PC-9 (cell line): ENCODE measurements at regions not wholly inside any gene's neighbourhood (a gene's known extent, or its start where the extent isn't known, plus 50 kb on each side); places are given as distances from the start of the nearest gene placed in this dataset.

Experiments
- BruUV-seq: library from RNA; stranded (reverse); fragments of 400-500 nt; replicated peaks from 2 replicates; lab custom pipeline; 2021; lab: Mats Ljungman, UMichigan
- CTCF ChIA-PET: fragments of 300-600 bp; sonication (Branson Sonifier 250); formaldehyde crosslinking; loops from one replicate; lab custom pipeline; 2022; ENCODE audit warnings: antibody characterized with exemption; lab: Charles Lee
- POLR2A ChIA-PET: fragments of 300-600 bp; sonication (Branson Sonifier 250); formaldehyde crosslinking; loops from one replicate; lab custom pipeline; 2022; ENCODE audit warnings: antibody characterized with exemption; ENCODE audit not compliant: unreplicated experiment; lab: Charles Lee
- DNase-seq, 2 experiments: peaks; one replicate each; pipeline versions ENCODE4 v3.0.0 to v3.0.0-alpha.2; 2015 to 2022; ENCODE audit warnings: mixed read lengths in 1 of 2
- H2AFZ ChIP-seq: fragments of 200-600 bp; sonication (generic); 2 replicates; pipeline ENCODE4 v1.8.1; 2017; ENCODE audit warnings: antibody characterized with exemption
- H3F3A ChIP-seq: fragments of 200-600 bp; sonication (generic); 2 replicates; pipeline ENCODE4 v1.8.1; 2017; ENCODE audit warnings: antibody characterized with exemption, mild to moderate bottlenecking, low read depth; ENCODE audit not compliant: insufficient read depth
- H3K27ac ChIP-seq: fragments of 200-600 bp; sonication (generic); 2 replicates; pipeline ENCODE4 v1.6.1; 2016; ENCODE audit warnings: mixed run types
- H3K27me3 ChIP-seq: fragments of 200-600 bp; sonication (generic); 2 replicates; pipeline ENCODE4 v1.6.1; 2016; ENCODE audit warnings: low read depth, mixed run types; ENCODE audit not compliant: insufficient read depth
- H3K36me3 ChIP-seq: fragments of 200-600 bp; sonication (generic); 2 replicates; pipeline ENCODE4 v1.6.1; 2016; ENCODE audit warnings: low read depth, mixed run types
- H3K4me1 ChIP-seq: fragments of 200-600 bp; sonication (generic); replicated peaks from 2 replicates; pipeline ENCODE4 v1.6.1; 2016; ENCODE audit warnings: mixed run types; ENCODE audit not compliant: insufficient read depth
- H3K4me2 ChIP-seq: fragments of 200-600 bp; sonication (generic); 2 replicates; pipeline ENCODE4 v1.6.1; 2017; ENCODE audit warnings: mixed run types
- H3K4me3 ChIP-seq: fragments of 200-600 bp; sonication (generic); 2 replicates; pipeline ENCODE4 v1.6.1; 2016; ENCODE audit warnings: mixed run types
- H3K79me2 ChIP-seq: fragments of 200-600 bp; sonication (generic); 2 replicates; pipeline ENCODE4 v1.6.1; 2017; ENCODE audit warnings: low read depth, mixed run types
- H3K9me2 ChIP-seq: fragments of 200-600 bp; sonication (generic); 2 replicates; pipeline ENCODE4 v1.8.1; 2017; ENCODE audit warnings: mild to moderate bottlenecking; ENCODE audit not compliant: insufficient read depth
- H3K9me3 ChIP-seq: fragments of 200-600 bp; sonication (generic); 2 replicates; pipeline ENCODE4 v1.8.1; 2016; ENCODE audit warnings: low read depth; ENCODE audit not compliant: insufficient read depth
- H4K20me1 ChIP-seq: fragments of 200-600 bp; sonication (generic); 2 replicates; pipeline ENCODE4 v1.8.1; 2017; ENCODE audit not compliant: insufficient read depth
- EZH2 ChIP-seq: fragments of 200-600 bp; sonication (generic); IDR thresholded peaks from 2 replicates; pipeline ENCODE4 v1.8.0; 2017; ENCODE audit warnings: antibody characterized with exemption, low read depth
- intact Hi-C: fragments of 100-400 bp; cut with micrococcal nuclease; formaldehyde crosslinking; loops from one replicate; pipeline ENCODE4 v1.10.0; 2022; ENCODE audit not compliant: unreplicated experiment
- TF ChIP-seq, protein P1 (sequence below): fragments of 200-600 bp; sonication (generic); conservative IDR thresholded peaks from 2 replicates; pipeline ENCODE4 v1.6.1; 2017; ENCODE audit warnings: mixed run types, antibody characterized with exemption, mild to moderate bottlenecking, moderate library complexity

DNA sequence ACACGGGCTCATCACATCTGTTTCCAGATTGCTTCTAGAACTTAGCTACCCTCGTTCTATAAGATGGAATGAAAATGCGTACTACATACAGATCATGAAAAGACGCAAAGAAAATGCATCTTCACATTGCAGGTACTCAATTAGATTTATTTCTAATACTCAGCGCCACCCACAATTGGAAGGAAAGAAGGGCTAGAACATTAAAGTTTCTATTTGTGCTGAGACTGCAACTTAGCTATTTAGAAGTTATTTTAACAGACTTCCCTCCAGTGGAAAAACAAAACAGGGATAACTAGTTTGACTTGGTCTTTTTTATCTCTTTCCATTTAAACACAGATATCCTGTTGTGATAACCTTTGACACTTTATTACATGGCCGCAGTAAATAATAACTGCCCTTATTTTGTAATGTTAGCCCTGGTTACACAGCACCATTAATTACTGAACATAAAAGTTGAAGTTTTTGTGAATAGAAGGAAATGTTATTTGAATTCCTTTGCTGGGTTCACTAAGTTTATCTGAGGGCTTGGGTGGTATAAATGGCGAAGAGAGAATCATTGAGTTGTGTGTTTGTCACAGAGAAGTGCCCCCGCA is 86.9 kb upstream of the SLC25A26 start:
- Histone ChIP-seq H4K20me1 (no peaks in the 10 kb centered on the region), H3F3A (peaks cover 21% of the 10 kb centered on the region), H3K9me3 (no peaks in the 10 kb centered on the region), H3K36me3 (no peaks in the 10 kb centered on the region), H3K79me2 (no peaks in the 10 kb centered on the region), H3K27me3 (no peaks in the 10 kb centered on the region), H3K4me2 (peak overlapping the region; percentile 49), H2AFZ (no peak overlapping the region), H3K27ac (peak overlapping the region; percentile 48), H3K4me3 (no peak overlapping the region), H3K9me2 (no peaks in the 10 kb centered on the region), H3K4me1 (peaks cover 28% of the 10 kb centered on the region)
- POLR2A ChIA-PET = no interaction called here
- BruUV-seq = no TSS peak
- CTCF ChIA-PET = no interaction called here
- no peak for TF ChIP-seq EZH2
- TF ChIP-seq, protein P1, sequence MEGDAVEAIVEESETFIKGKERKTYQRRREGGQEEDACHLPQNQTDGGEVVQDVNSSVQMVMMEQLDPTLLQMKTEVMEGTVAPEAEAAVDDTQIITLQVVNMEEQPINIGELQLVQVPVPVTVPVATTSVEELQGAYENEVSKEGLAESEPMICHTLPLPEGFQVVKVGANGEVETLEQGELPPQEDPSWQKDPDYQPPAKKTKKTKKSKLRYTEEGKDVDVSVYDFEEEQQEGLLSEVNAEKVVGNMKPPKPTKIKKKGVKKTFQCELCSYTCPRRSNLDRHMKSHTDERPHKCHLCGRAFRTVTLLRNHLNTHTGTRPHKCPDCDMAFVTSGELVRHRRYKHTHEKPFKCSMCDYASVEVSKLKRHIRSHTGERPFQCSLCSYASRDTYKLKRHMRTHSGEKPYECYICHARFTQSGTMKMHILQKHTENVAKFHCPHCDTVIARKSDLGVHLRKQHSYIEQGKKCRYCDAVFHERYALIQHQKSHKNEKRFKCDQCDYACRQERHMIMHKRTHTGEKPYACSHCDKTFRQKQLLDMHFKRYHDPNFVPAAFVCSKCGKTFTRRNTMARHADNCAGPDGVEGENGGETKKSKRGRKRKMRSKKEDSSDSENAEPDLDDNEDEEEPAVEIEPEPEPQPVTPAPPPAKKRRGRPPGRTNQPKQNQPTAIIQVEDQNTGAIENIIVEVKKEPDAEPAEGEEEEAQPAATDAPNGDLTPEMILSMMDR = no peak
- intact Hi-C loops = loop anchor here (10.0 kb wide), 1 partner anchor 219 kb away; no protein-coding TSS in a partner anchor
- DNase-seq = peak in 1 of 2 experiments; percentile 65

DNA sequence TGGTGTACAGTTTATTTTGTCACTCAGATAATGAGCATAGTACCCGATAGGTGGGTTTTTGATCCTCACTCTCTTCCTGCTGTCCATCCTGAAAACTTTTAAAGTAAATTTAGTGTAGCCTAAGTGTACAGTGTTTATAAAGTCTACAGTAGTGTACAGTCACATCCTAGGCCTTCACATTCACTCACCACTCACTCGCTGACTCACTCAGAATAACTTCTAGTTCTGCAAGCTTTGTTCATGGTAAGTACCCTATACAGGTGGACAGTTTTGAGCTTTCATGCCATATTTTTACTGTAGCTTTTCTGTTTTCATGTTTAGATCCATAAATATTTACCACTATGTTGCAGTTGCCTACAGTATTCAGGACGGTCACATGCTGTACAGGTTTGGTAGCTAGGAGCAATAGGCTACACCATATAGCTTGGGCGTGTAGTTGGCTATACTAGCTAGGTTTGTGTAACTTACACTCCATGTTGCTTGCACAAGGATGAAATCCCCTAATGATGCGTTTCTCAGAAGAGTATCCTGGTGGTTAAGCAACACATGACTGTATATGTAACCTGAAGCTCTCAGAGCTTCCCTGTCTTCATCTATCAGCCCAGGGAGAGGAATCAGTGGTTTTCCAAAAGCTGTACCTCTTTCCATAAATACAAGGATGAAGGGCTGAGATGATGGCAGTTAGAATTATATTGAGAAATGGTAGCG is 87.6 kb upstream of the SLC25A26 start:
- H3K9me3 ChIP-seq = no peaks in the 10 kb centered on the region
- no peaks in the 10 kb centered on the region for H3K79me2 ChIP-seq
- H3K27ac ChIP-seq = peak overlapping the region; percentile 48
- no peaks in the 10 kb centered on the region for H3K27me3 ChIP-seq
- TF ChIP-seq, protein P1 = no peak
- TF ChIP-seq EZH2 = no peak
- peaks cover 21% of the 10 kb centered on the region for H3F3A ChIP-seq
- no peaks in the 10 kb centered on the region for H4K20me1 ChIP-seq
- H2AFZ ChIP-seq = no peak overlapping the region
- no peaks in the 10 kb centered on the region for H3K36me3 ChIP-seq
- BruUV-seq = no TSS peak
- no peaks in the 10 kb centered on the region for H3K9me2 ChIP-seq
- H3K4me3 ChIP-seq = no peak overlapping the region
- POLR2A ChIA-PET = no interaction called here
- intact Hi-C loops = loop anchor here (10.0 kb wide), 1 partner anchor 218 kb away; no protein-coding TSS in a partner anchor
- peak overlapping the region; percentile 49 for H3K4me2 ChIP-seq
- H3K4me1 ChIP-seq = peaks cover 28% of the 10 kb centered on the region
- peak; percentile 11 to 77 for DNase-seq
- CTCF ChIA-PET = interaction anchor here (0.6 kb wide), 1 partner anchor 163 kb away, joined by 3 read pairs; no protein-coding TSS in a partner anchor

DNA sequence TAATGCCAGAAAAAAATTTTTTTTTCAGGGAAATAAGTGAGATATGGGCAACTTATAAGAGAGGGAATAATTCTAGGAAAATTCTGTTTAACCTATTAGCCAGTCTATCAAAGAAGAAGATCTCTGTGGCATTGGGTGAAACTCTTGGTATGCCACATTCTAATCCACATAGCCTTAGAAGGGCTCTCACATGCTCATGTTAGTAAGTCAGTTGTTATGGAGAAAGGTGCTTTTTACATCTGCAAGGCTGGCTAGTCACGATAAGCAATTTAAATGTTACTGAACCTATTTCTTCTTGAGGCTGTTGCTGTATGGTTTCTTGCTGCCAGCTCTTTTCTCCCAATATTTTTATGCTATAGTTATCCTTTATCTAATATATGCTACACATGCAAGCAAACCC is 89.9 kb upstream of the MAGI1 start:
- Histone ChIP-seq H3K9me3 (no peaks in the 10 kb centered on the region), H3F3A (peaks cover 12% of the 10 kb centered on the region), H3K9me2 (no peaks in the 10 kb centered on the region), H2AFZ (no peak overlapping the region), H4K20me1 (no peaks in the 10 kb centered on the region), H3K4me1 (peaks cover 14% of the 10 kb centered on the region), H3K27me3 (no peaks in the 10 kb centered on the region), H3K4me2 (no peak overlapping the region), H3K27ac (no peak overlapping the region), H3K36me3 (no peaks in the 10 kb centered on the region), H3K4me3 (no peak overlapping the region), H3K79me2 (no peaks in the 10 kb centered on the region)
- TF ChIP-seq, protein P1 = no peak
- no peak for TF ChIP-seq EZH2
- no peak for DNase-seq
- ChIA-PET POLR2A (no interaction called here), CTCF (no interaction called here)
- intact Hi-C loops = no loop called here
- BruUV-seq = no TSS peak
